HEK293T (cell line): ENCODE measurements at regions not wholly inside any gene's neighbourhood (a gene's known extent, or its start where the extent isn't known, plus 50 kb on each side); places are given as distances from the start of the nearest gene placed in this dataset.

Experiments
- CTCF ChIA-PET: fragments of 350-600 bp; formaldehyde crosslinking; extraction: SDS; loops from one replicate; lab custom pipeline; 2021; ENCODE audit warnings: antibody characterized with exemption, inconsistent platforms; lab: Yijun Ruan, JAX
- POLR2A ChIA-PET: fragments of 350-600 bp; formaldehyde crosslinking; extraction: SDS; loops from one replicate; lab custom pipeline; 2020; ENCODE audit warnings: antibody characterized with exemption, inconsistent platforms; lab: Yijun Ruan, JAX
- DNase-seq: peaks from one replicate; pipeline ENCODE4 v3.0.0; 2012; ENCODE audit warnings: mixed read lengths; ENCODE audit errors: extremely low spot score
- ARNT ChIP-seq: fragments of 450-650 bp; IDR thresholded peaks from 2 replicates; pipeline ENCODE4 v1.6.1; 2017; ENCODE audit warnings: mild to moderate bottlenecking
- BHLHE40 ChIP-seq: fragments of 450-650 bp; IDR thresholded peaks from 2 replicates; pipeline ENCODE4 v1.6.1; 2016; ENCODE audit warnings: mild to moderate bottlenecking, moderate library complexity, borderline replicate concordance
- CTBP1 ChIP-seq: fragments of 450-650 bp; IDR thresholded peaks from 2 replicates; pipeline ENCODE4 v1.6.1; 2016; ENCODE audit warnings: borderline replicate concordance
- ELF4 ChIP-seq: fragments of 450-650 bp; IDR thresholded peaks from 2 replicates; pipeline ENCODE4 v1.6.1; 2017; ENCODE audit warnings: antibody characterized with exemption
- FOXA1 ChIP-seq: fragments of 450-650 bp; IDR thresholded peaks from 2 replicates; pipeline ENCODE4 v1.6.1; 2016; ENCODE audit warnings: mild to moderate bottlenecking
- FOXK2 ChIP-seq: fragments of 450-650 bp; IDR thresholded peaks from 2 replicates; pipeline ENCODE4 v1.6.1; 2016; ENCODE audit warnings: mild to moderate bottlenecking
- FOXM1 ChIP-seq: fragments of 450-650 bp; IDR thresholded peaks from 2 replicates; pipeline ENCODE4 v1.6.1; 2017; ENCODE audit warnings: mild to moderate bottlenecking, borderline replicate concordance
- HDGF ChIP-seq: fragments of 450-650 bp; IDR thresholded peaks from 2 replicates; pipeline ENCODE4 v1.6.1; 2017; ENCODE audit warnings: antibody characterized with exemption, borderline replicate concordance
- L3MBTL2 ChIP-seq: fragments of 450-650 bp; conservative IDR thresholded peaks from 2 replicates; pipeline ENCODE4 v1.6.1; 2016; ENCODE audit warnings: mild to moderate bottlenecking
- LEF1 ChIP-seq: fragments of 450-650 bp; IDR thresholded peaks from 2 replicates; pipeline ENCODE4 v1.6.1; 2017; ENCODE audit warnings: mild to moderate bottlenecking, borderline replicate concordance
- NFRKB ChIP-seq: fragments of 450-650 bp; IDR thresholded peaks from 2 replicates; pipeline ENCODE4 v1.6.1; 2016; ENCODE audit warnings: mild to moderate bottlenecking, moderate library complexity
- PKNOX1 ChIP-seq: fragments of 450-650 bp; IDR thresholded peaks from 2 replicates; pipeline ENCODE4 v1.6.1; 2016
- SP1 ChIP-seq: fragments of 450-650 bp; IDR thresholded peaks from 2 replicates; pipeline ENCODE4 v1.6.1; 2017
- SUZ12 ChIP-seq: fragments of 450-650 bp; IDR thresholded peaks from 2 replicates; pipeline ENCODE4 v1.6.1; 2016; ENCODE audit warnings: mild to moderate bottlenecking
- TARDBP ChIP-seq: fragments of 450-650 bp; IDR thresholded peaks from 2 replicates; pipeline ENCODE4 v1.6.1; 2016
- ZNF384 ChIP-seq: fragments of 450-650 bp; IDR thresholded peaks from 2 replicates; pipeline ENCODE4 v1.6.1; 2016

- DNase-seq = no peak
- POLR2A ChIA-PET = no interaction called here
- CTCF ChIA-PET = no interaction called here
- TF ChIP-seq CTBP1 = no peak
- no peak for TF ChIP-seq PKNOX1
- TF ChIP-seq LEF1 = no peak
- TF ChIP-seq SUZ12 = no peak
- TF ChIP-seq FOXA1 = no peak
- TF ChIP-seq FOXK2 = no peak
- TF ChIP-seq TARDBP = no peak
- no peak for TF ChIP-seq L3MBTL2
- TF ChIP-seq ARNT = no peak
- no peak for TF ChIP-seq HDGF
- no peak for TF ChIP-seq BHLHE40
- no peak for TF ChIP-seq FOXM1
- no peak for TF ChIP-seq ZNF384
- no peak for TF ChIP-seq SP1
- TF ChIP-seq ELF4 = no peak
Observed at GRCh38 chr15:39300451-39301153, 280.3 kb upstream of the THBS1 start.

- POLR2A ChIA-PET = no interaction called here
- CTCF ChIA-PET = no interaction called here
- TF ChIP-seq CTBP1 = no peak
- no peak for TF ChIP-seq ZNF384
- TF ChIP-seq LEF1 = no peak
- TF ChIP-seq NFRKB = no peak
- no peak for TF ChIP-seq L3MBTL2
- TF ChIP-seq FOXK2 = no peak
- TF ChIP-seq BHLHE40 = no peak
- TF ChIP-seq SP1 = no peak
- TF ChIP-seq HDGF = no peak
- TF ChIP-seq SUZ12 = no peak
- TF ChIP-seq ARNT = no peak
- no peak for TF ChIP-seq FOXM1
- no peak for TF ChIP-seq PKNOX1
- no peak for TF ChIP-seq FOXA1
- no peak for TF ChIP-seq ELF4
- no peak for TF ChIP-seq TARDBP
- no peak for DNase-seq
Observed at GRCh38 chr15:39301589-39301999, 279.3 kb upstream of the THBS1 start.

DNA sequence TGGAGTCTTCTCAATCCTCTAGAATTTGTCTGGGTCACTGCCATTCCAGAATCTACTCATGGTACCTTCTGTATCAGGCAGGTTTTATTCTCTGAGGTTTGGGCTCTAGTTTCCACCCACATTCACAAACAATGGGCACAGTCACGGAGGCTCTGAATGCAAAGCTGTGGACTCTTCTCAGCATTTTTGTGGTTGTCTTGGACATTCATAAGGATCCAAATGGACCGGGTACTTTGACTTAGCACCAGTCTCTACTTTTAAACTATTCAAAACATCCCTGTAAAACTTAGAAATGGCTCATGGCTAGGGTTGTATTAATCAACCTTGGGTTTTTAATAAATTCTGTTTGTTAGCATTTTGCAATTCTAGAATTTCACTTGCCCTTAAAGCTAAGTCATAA, 277.9 kb upstream of the THBS1 start:
- POLR2A ChIA-PET = no interaction called here
- TF ChIP-seq L3MBTL2 = no peak
- TF ChIP-seq PKNOX1 = no peak
- TF ChIP-seq FOXK2 = no peak
- no peak for TF ChIP-seq NFRKB
- TF ChIP-seq CTBP1 = no peak
- no peak for DNase-seq
- CTCF ChIA-PET = no interaction called here

DNA sequence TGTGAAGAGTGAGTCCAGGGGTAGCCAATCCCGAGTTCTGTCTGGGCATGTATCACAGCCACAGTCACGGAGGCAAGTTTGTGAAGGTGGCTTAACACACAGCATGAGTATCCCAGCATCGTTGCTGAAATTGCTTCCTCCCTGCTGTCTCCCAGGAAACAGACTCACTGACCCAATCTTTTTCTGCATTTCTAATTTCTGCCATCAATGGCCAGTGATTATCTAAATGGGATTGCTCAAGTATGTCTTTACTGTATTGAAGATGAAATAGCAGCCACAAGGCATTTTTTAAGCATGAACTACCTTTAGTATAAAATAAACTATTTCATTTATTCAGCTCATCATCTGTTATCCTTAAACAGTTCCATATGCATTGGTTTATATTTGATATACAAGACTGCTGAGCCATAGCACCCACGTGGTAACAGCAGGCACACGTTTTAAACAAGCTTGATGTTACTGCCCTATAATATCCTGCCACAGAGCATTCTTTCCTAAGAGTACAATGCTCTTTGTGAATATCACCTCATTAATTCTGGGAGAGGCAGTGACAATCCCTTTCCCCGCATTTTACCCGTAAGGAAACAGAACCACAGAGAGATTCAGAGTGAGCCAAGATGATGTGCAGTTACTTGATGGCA, 276.6 kb upstream of the THBS1 start:
- ChIA-PET CTCF (interaction anchor here (0.6 kb wide), 1 partner anchor 13 kb away, joined by 3 read pairs; no protein-coding TSS in a partner anchor), POLR2A (no interaction called here)
- TF ChIP-seq ZNF384 (no peak), ELF4 (no peak), LEF1 (no peak), HDGF (no peak), SP1 (no peak), TARDBP (no peak), BHLHE40 (no peak), CTBP1 (no peak), ARNT (no peak), FOXK2 (no peak), FOXA1 (no peak), PKNOX1 (no peak), SUZ12 (no peak), FOXM1 (no peak), L3MBTL2 (no peak), NFRKB (no peak)
- DNase-seq = no peak

GRCh38 chr15:39304931-39305728, 275.7 kb upstream of the THBS1 start:
- CTCF ChIA-PET = interaction anchor here (0.6 kb wide), 1 partner anchor 12 kb away, joined by 3 read pairs; no protein-coding TSS in a partner anchor
- TF ChIP-seq NFRKB = no peak
- no peak for TF ChIP-seq SP1
- no peak for TF ChIP-seq LEF1
- POLR2A ChIA-PET = no interaction called here
- DNase-seq = no peak
